Endothelial cell of umbilical vein (primary cell): ENCODE measurements at regions not wholly inside any gene's neighbourhood (a gene's known extent, or its start where the extent isn't known, plus 50 kb on each side); places are given as distances from the start of the nearest gene placed in this dataset.
"Not testable (repeated sequence)": the region's sequence is repeated elsewhere in the genome, so short reads cannot be mapped to it uniquely, and the experiment has no call there.

Source experiments
- BruUV-seq: library from RNA; stranded (reverse); fragments of 400-500 nt; replicated peaks from 2 replicates; lab custom pipeline; 2021; lab: Mats Ljungman, UMichigan
- CTCF ChIA-PET: fragments of 300-600, 350-600 bp; sonication (Branson Sonifier 250); formaldehyde crosslinking; loops from one replicate; lab custom pipeline; 2021; ENCODE audit warnings: antibody characterized with exemption, inconsistent platforms; lab: Charles Lee
- POLR2A ChIA-PET: fragments of 300-600, 350-600 bp; sonication (Branson Sonifier 250); formaldehyde crosslinking; loops from one replicate; lab custom pipeline; 2021; ENCODE audit warnings: antibody characterized with exemption, inconsistent platforms; lab: Charles Lee
- DNase-seq: peaks from one replicate; pipeline ENCODE4 v3.0.0-alpha.2; 2011; ENCODE audit warnings: low read depth, low spot score
- FAIRE-seq: peaks from 2 replicates; lab custom pipeline; 2011; peaks lifted over from hg19 to GRCh38; lab: Jason Lieb, UNC
- H2AFZ ChIP-seq: 2 replicates; pipeline ENCODE4 v1.6.0; 2012; ENCODE audit warnings: low read depth, low read length, control low read depth, inconsistent platforms
- H3K27ac ChIP-seq: 2 replicates; pipeline ENCODE4 v1.5.1; 2011; ENCODE audit warnings: low read depth, mild to moderate bottlenecking, control low read depth, low read length, moderate library complexity; ENCODE audit not compliant: insufficient read depth
- H3K27me3 ChIP-seq, 2 experiments: 2 replicates each; pipeline versions ENCODE4 v1.6.0 to v1.6.1; 2011; ENCODE audit warnings: low read length in 2 of 2, mixed read lengths in 1 of 2; ENCODE audit not compliant: control insufficient read depth in 2 of 2, insufficient read depth in 2 of 2
- H3K36me3 ChIP-seq, 2 experiments: 2 replicates in 1 of 2; 3 replicates in 1 of 2; pipeline ENCODE4 v1.5.1; 2011; ENCODE audit warnings: low read length in 2 of 2, mild to moderate bottlenecking in 1 of 2, moderate library complexity in 1 of 2; ENCODE audit not compliant: control insufficient read depth in 2 of 2, insufficient read depth in 2 of 2; ENCODE audit errors: extremely low read depth in 1 of 2
- H3K4me1 ChIP-seq: 3 replicates; pipeline ENCODE4 v1.5.1; 2011; ENCODE audit warnings: mild to moderate bottlenecking, low read length; ENCODE audit not compliant: control insufficient read depth, insufficient read depth; ENCODE audit errors: extremely low read depth
- H3K4me2 ChIP-seq: 2 replicates; pipeline ENCODE4 v1.6.1; 2011; ENCODE audit warnings: low read length, control low read depth, mixed read lengths; ENCODE audit not compliant: insufficient read depth
- H3K4me3 ChIP-seq, 3 experiments: fragments of 200-600 bp in 1 of 3; sonication (generic), shearing (Covaris generic) in 1 of 3; replicated peaks in 1 of 3; 2 replicates each; pipeline ENCODE4 v1.5.1; 2011 to 2016; ENCODE audit warnings: control low read depth in 3 of 3, low read length in 3 of 3, mild to moderate bottlenecking in 2 of 3, inconsistent platforms in 1 of 3, low read depth in 1 of 3, moderate library complexity in 1 of 3; ENCODE audit not compliant: insufficient read depth in 1 of 3
- H3K79me2 ChIP-seq: 2 replicates; pipeline ENCODE4 v1.6.0; 2012; ENCODE audit warnings: low read length, inconsistent platforms; ENCODE audit not compliant: control insufficient read depth, insufficient read depth
- H3K9ac ChIP-seq: replicated peaks from 2 replicates; pipeline ENCODE3; 2011; ENCODE audit warnings: low read length, control low read depth; ENCODE audit not compliant: insufficient read depth; ENCODE audit errors: extremely low read depth
- H3K9me1 ChIP-seq: replicated peaks from 3 replicates; pipeline ENCODE4 v1.6.0; 2011; ENCODE audit warnings: mild to moderate bottlenecking, low read length; ENCODE audit not compliant: control insufficient read depth, insufficient read depth; ENCODE audit errors: extremely low read depth
- H3K9me3 ChIP-seq: replicated peaks from 2 replicates; pipeline ENCODE4 v1.5.1; 2012; ENCODE audit warnings: low read length, inconsistent platforms; ENCODE audit not compliant: control insufficient read depth, insufficient read depth
- H4K20me1 ChIP-seq: replicated peaks from 2 replicates; pipeline ENCODE3; 2011; ENCODE audit warnings: mild to moderate bottlenecking, low read length; ENCODE audit not compliant: control insufficient read depth, insufficient read depth; ENCODE audit errors: extremely low read depth
- FOS ChIP-seq: IDR thresholded peaks from 2 replicates; pipeline ENCODE4 v1.6.1; 2011; ENCODE audit warnings: mild to moderate bottlenecking, low read length, moderate library complexity, borderline replicate concordance; ENCODE audit not compliant: insufficient read depth
- JUN ChIP-seq: IDR thresholded peaks from 2 replicates; pipeline ENCODE4 v1.6.1; 2011; ENCODE audit warnings: borderline replicate concordance, low read depth; ENCODE audit not compliant: insufficient read length, insufficient read depth
- dilution Hi-C: fragments of 300-500 bp; cut with MboI; formaldehyde crosslinking; loops from one replicate; pipeline ENCODE4 v1.15.0; 2019; ENCODE audit warnings: low sequenced_read_pairs; ENCODE audit not compliant: extremely low pct_ligation_motif_present
- intact Hi-C: fragments of 100-400 bp; cut with micrococcal nuclease; formaldehyde crosslinking; loops from one replicate; pipeline ENCODE4 v1.10.0; 2022

- Histone ChIP-seq H3K9ac (no peak overlapping the region), H4K20me1 (no peaks in the 10 kb centered on the region), H2AFZ (no peak overlapping the region), H3K4me1 (no peaks in the 10 kb centered on the region), H3K4me2 (no peak overlapping the region), H3K4me3 (no peak overlapping the region), H3K9me3 (no peaks in the 10 kb centered on the region), H3K27me3 (no peaks in the 10 kb centered on the region), H3K36me3 (no peaks in the 10 kb centered on the region), H3K79me2 (no peaks in the 10 kb centered on the region), H3K9me1 (no peaks in the 10 kb centered on the region), H3K27ac (no peak overlapping the region)
- BruUV-seq = no TSS peak
- FAIRE-seq (no peak), DNase-seq (no peak)
- dilution Hi-C loops = no loop called here
- intact Hi-C loops = no loop called here
- no peak for TF ChIP-seq JUN
- peak; percentile 65 for TF ChIP-seq FOS
- POLR2A ChIA-PET = no interaction called here
- CTCF ChIA-PET = no interaction called here
Measured at GRCh38 chr12:118544569-118544968, 168.2 kb downstream of the SUDS3 start.

DNA sequence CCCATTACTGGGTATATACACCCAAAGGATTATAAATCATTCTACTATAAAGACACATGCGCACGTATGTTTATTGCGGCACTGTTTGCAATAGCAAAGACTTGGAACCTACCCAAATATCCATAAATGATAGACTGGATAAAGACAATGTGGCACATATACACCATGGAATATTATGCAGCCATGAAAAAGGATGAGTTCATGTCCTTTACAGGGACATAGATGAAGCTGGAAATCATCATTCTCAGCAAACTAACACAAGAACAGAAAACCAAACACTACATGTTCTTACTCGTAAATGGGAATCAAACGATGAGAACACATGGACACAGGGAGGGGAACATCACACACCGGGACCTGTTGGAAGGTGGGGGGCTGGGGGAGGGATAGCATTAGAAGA lies 171.3 kb downstream of the SUDS3 start:
- BruUV-seq = not testable (repeated sequence)

More for the DNA sequence above, 171.3 kb downstream of the SUDS3 start:
- H3K36me3 ChIP-seq, H3K79me2 ChIP-seq, DNase-seq, CTCF ChIA-PET, H3K4me3 ChIP-seq, intact Hi-C loops, H3K4me1 ChIP-seq, H4K20me1 ChIP-seq, POLR2A ChIA-PET, H3K4me2 ChIP-seq, H3K9me3 ChIP-seq, H3K27ac ChIP-seq, H3K9me1 ChIP-seq, FAIRE-seq, dilution Hi-C loops, H2AFZ ChIP-seq, H3K27me3 ChIP-seq, H3K9ac ChIP-seq: not testable (repeated sequence)
